NCI-H1417 (cell line): ENCODE measurements at regions not wholly inside any gene's neighbourhood (a gene's known extent, or its start where the extent isn't known, plus 50 kb on each side); places are given as distances from the start of the nearest gene placed in this dataset.

ENCODE experiments used
- DNase-seq, 3 experiments: peaks; one replicate each; lab custom pipeline; 2025; lab: John Stamatoyannopoulos, UW

DNA sequence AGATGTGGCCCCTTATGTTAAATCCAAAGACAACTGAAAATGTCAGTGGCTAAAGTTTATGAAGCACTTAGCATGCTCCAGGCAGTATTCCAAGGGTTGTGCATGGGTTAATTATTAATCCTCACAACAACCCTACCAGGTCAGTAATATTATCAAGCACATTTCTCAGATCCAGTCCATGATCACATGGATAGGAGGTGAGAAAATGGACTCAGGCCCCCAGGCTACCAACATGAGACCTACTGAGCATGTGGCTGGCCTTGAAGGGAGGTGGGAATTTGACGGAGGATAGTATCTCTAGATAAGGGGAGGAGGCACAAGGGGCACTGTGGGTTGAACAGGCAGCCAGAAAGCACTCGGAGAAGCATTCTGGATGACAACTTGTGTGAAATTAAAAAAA is 412.0 kb downstream of the MEIS1 start:
- no peak for DNase-seq

DNA sequence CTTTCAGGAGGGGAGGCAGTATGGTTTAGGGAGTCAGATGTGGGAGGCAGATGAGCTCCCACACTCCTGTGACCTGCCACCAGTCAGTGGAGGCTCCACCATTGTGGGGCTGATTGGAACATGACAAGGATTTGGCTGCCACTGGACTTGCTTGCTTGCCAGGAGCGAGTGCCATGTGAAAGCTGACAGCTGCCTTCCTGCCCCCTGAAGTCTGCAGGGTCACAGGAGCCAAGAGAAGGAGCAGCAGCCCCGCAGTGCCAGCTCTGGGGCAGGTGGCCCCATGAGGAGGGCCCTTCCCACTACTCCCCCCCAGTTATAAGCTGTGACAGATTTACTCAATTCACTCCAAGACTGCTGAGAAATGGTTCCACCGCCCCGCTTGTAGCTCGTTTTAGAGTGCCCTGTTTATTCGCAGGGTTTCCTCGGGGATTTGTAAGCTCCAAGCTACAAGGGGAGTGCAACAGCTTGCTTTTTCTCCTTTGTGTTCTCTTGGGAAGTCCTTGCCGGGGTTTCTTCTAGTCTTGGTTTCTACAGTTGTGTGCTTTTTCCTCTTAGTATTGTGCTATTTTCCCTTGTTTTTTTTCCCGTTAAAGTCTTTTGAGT is 414.3 kb downstream of the MEIS1 start:
- DNase-seq = no peak

DNA sequence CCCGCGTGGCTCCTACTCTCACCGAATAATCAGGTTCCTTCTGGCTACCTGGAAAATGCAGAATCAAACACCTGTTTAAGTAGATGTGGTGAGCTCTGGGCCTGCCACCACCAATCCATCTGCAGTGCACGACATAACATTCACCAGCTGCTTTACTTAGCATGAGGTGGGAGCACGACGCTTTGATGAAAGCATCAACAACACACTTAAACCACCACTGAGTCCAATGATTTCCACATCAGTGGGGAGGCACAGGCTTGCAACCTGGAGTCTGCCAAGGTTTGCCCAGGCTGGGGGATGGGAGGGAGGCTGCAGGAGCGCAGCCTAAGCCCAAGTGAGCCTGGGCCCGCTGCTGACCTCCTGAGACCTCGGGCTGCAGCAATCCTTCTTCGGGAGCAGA is 415.5 kb downstream of the MEIS1 start:
- DNase-seq = peak in 1 of 3 experiments; percentile 12

DNA sequence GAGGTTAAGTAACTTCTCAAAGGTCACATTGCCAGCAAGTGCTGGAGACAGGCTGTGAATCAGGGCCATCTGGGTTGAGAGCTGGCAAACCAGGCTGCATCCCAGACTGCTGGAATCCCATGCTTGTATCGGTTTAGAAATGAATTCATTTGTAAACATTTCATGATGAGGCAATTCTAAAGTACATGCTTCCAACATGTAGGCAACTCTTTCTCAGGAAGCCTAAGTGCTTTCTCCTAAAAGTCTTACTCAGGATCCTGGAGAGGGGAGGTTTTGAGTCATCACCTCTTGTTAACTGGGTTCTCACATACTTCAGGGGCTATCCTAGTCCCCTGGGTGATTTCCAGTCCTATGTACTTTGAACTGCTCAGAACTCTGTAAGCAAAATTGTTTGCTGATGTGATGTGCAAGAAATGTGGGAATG is 416.5 kb downstream of the MEIS1 start:
- no peak for DNase-seq

DNA sequence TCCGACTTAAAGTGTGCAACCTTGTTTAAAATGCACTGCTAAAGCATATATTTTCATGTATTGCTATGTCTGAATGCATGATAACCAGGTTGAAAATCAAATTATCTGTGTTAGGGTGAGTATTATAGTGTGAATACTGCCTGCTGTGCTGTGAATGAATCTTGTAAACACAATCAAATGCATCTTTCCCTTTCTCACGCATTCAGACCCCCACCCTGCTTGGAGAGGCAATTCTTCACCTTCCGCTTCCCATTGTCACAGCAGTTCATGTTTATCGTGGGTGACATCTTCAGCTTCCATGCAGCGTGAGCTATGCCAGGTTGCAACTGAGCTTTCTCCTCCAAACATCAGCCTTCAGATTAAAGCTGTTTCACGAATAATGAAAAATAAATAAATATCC is 418.0 kb downstream of the MEIS1 start:
- peak in 1 of 3 experiments; percentile 33 for DNase-seq

DNA sequence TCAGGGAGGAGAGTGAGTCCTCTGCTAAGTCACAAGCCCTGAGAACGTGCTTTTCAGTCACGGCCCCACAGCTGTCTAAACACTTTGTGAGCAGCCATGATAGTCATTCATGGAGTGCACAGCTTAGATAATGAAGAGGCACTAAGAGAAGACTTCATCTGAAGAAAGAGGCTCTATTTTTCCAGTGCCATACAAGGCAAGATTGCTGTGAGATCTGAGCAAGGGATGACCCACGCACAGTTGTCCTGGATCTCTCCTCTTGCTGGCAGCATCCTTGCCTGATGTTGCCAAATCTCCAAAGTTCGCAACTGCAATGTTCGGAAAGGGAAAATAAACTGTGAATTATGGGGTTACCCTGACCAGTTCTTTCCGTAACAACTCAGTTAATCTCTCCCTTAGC is 418.7 kb downstream of the MEIS1 start:
- no peak for DNase-seq

DNA sequence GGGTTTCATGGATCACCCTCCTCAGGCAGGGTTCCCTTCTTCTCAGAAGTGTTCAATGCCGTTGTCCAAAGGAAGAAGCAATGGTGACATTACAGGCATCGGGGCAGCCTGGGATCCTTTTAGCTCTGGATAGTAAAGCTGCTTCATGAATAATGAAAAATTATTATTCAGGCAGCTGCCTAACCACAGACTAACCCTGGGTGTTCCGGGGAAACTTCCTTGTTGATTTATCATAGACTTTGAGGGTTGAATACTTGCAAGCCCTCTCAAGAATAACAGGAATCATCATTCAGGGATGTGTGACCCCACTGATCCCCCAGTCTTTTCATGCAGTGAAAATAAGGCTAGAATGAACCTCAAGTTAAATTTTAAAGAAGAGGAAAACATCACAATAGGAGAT is 419.4 kb downstream of the MEIS1 start:
- DNase-seq = no peak

DNA sequence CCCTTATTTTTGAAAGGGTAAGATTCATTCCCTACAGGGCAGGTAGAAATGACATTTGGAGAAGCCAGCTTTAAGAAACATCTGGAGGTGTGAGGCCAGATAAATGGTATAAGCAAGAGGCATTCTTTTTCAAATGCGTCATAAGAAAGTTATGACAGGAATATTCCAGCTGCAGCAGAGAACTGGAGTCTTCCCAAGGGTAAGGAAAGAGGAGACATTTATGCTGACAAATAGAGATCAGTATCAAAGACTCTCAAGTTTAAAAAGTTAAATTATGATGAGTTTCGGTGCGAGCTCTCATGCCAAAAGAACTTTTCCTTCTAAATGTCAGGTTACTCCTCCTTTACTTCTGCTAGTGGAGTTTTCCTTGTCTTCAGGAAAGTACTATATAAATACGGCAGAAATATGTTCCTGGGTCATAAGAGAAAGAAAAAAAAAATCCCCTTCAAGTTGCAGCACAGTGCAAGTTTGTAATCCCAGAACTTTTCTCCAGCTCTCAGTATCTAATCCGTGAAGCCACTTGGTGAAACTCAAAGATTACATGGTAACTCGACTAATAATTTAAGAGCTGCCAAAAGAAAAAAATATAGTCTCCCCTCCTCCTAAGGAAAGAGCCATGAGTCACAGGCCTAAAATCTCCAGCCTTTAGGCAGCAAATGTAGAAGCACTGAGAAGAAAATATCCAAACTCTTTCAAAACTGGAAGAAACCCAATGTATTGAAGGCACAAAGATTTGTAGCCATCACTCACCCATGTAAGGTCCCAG is 428.1 kb downstream of the MEIS1 start:
- DNase-seq = no peak

DNA sequence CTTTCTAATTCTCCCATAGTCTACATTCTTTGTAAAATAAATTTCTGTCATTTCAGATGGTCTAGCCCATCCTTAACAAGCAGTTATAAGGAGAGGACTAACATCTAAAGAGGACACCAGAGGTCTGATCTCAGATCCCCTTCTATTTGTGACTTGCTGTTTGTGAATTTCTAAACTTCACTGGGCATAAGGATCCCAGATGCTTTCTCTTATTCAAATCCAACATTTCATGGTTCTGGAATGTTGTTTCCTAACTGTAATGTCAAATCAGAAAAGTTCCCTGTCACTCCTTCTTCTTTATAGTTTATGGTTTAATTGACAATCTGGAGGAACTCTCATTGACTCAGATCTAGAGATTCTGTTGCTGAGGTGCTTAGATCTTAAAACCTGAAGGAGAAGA is 430.2 kb downstream of the MEIS1 start:
- DNase-seq = no peak

DNA sequence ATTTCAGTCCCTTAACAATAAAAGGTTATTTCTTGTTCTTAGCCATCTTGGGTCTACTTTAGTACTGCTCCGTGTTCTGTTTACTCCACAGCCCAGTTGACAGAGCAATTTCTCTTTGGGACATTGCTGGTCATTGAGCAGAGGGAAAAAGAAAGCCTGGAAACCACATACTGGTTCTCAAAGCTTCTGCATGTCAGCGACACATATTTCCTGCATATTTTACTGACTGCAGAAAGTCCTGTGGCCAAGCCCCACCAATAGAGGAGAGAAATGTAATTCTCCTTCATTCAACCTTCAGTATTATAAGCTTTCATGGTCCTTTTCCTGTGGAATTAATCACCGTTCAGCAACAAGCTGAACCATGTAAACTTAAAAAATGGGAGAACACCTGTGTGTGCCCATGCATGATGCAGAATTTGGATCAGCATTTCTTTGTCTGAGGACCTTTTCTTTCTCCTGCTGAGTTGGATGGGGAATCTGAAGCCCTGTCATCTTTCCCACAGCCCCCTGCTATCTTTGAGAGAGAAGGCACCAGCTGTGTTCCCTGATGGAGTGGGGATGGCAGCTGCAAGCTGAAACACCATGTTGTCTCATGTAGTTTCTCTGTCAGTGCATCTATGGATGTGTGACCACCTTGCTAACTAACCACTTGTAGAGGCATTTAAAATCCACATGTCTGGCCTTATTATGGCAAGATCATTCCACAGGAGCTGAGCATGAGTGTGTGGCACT is 431.6 kb downstream of the MEIS1 start:
- DNase-seq = peak in 1 of 3 experiments; percentile 36

DNA sequence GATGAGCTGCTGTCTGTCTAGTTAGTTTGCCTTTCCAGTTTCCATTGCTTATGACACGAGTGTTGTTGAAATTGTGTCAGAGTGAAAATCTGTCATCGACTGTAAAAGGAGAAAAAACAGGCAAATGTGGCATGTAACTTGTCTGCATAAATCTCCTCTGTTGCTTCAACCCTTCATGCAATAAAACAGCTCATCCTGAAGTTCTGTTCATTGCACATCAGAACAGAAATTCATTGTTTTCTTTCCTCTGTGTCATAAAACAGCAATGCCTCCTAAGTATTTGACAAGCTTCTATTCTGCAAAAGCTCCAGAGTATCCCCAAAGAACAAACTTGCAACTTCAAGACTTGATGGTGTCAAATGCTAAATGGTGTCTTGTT is 432.1 kb downstream of the MEIS1 start:
- DNase-seq = no peak

DNA sequence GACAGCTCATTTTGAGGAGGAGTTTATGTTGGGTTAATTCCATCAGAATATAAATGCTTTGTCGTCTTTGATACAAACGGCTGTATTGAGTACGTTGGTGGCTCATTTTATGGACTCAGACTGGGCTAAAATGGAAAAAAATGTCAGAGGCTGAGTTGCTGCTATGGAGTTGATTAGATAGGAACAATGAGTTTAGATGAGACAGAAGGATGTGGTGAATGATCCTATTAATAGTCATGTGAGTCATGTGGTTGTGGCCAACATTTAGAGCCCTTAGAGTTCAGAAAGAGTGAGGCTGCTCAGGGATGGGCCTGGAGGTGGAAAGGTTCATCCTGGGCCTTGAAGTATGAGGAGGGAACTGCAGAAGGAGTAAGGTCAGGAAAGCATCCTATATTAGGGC is 434.2 kb downstream of the MEIS1 start:
- DNase-seq = no peak

DNA sequence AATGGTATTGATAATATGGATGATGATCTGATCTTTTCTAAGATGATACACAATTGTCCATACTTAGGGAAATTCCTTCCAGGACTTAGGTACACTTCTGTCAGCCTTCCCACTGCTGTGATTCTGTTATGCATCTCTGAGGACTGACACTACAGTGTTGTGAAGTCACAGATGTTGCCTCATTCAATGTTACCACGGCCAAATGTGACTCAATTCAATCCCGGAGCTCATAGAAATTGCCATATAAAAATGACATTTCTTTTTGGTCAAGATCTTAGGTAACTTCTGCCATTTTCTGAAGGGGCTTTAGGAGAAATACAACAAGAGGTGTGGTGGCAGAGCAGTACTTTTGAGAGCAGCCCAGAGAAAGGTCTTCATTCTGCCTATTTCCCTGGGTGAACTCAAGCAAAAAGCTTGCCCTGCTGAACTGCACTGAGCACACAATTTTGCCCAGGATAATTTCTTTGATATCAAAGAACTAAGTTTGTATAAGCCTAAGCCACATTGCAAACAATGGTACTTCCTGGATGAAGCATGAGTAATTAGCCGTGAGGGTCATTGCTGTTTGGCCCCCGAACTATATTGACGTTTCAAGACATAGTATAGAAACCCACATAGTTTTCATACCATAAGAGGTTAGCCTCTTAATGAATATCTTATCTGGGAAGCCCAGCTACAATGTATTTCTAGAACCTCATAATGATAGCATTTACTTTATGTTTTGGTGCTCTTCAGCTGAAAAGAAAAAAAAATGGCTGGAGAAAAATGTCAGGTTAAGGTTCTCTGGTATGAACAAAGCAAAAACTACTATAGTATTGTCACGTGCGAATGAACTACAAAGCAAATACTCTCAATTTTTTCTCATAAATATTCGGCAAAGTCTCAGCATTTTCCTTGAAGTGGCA is 437.4 kb downstream of the MEIS1 start:
- DNase-seq = no peak

DNA sequence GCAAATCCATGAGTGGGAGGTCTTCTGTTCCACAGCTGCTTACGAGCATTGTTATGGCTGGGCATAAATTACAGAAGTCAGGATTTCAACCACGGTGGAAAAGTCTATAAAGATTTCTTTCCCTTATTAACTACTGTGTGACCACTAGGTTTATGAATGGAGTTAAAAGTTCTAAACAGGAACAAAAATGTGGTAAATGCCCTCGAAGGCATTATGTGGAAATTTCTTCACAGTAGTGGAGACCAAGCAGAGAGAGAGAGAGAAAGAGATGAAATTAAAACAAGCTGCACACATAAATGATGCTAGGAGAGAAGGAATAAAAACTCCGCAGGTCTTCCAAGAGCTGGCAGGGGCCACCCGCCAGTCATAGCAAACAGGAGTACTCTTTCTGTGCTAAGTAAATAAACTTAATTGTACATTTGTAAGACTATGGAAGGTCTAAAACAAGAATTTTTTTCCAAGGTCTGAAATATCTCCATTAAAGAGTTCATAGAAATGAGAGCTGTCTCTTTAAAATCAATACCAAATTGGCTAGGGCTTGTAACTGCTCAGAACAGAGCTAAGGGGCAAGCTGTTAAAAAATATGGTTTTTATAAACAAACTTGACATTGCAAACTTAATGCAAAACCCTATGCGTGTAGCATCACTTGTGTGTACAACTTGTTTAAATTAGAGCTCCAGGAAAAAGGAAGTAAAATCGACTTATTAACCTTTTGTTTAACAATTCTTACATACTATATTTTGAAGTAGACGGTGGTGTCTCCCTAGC is 438.2 kb downstream of the MEIS1 start:
- peak in 2 of 3 experiments; percentile 56 to 66 for DNase-seq

DNA sequence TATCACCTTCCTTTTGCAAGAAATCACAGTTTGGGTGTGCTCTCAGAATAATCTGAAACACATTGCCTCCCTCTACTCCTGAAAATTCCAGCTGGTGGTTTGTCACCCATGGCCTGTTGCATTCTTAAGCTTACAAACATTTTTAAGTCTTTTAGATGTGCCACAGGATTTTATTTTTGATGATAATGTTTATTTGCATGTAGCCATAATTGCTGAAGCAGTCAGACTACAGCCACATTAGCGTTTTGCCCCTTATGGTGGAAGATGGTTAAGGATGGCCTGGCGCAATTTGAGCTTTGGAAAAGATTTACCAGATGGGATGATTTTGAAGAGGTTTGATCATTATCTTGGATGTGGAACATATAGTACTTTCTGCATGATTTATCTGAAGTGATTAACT is 439.5 kb downstream of the MEIS1 start:
- DNase-seq = no peak

DNA sequence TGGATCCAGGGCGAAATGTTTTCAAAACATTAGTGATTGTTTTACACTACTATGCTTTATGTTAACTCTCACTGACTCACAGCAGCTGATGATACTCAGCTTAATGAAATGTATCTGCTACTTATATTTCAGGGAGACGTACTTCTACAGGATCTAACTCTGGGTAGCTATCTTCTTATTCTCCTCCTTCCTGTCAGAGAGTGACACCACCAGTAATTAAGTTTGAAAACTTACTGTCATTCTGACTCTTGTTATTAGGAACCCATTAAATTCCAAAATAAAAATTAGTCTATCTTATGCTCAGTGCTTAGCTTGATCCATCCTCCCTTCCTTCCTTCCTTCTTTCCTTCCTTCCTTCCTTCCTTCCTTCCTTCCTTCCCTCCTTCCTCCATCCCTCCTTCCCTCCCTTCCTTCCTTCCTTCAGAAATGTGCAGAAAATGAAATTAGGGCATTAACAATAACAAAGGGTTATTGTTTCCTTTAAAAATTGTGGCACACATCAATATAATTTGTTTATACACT is 441.1 kb downstream of the MEIS1 start:
- no peak for DNase-seq

DNA sequence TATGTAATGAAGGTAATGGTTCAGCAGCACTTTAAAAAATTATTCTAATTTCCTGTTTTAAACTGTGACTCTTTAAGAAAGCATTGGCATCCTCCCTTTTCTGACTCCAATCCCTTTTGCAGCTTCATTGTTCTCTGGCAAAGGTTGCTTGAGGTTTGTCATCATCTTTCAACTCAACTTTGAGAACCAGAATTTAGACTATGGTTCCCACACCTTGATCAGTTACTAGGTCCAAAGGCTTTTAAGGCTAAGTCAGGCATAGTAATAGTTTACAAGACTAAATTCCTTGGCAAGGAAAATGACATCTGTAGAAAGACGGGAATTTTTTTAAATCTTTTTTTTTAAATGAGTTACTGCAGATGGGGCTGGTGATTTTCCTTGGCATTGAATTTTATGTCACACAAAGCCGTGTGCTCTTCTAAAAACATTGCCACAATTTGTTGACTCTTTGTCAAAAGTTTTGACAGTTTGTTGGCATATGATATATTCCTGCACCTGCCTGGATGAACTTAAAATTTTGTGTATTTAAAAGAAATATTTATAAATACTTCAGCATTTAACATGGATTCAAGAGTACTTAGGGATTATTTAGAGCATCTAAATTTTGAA is 451.0 kb downstream of the MEIS1 start:
- no peak for DNase-seq

DNA sequence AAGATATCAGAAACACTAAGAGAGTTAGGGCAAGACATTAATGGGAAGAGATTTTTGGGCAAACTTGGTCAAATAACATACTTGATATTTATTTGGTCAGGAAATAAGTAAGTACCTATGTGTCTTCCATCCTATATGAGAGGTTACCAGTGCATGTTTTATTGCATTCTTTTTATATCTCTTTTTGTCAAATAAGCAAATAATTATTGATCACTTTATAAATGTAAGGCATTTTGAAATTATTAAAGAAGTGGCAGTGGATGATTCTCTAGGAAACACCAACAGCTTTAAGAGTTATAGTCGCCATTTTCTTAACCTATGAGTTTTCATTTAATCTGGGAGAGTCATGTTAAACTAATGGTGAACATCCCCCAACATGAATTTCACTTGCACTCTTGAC is 453.3 kb downstream of the MEIS1 start:
- no peak for DNase-seq

DNA sequence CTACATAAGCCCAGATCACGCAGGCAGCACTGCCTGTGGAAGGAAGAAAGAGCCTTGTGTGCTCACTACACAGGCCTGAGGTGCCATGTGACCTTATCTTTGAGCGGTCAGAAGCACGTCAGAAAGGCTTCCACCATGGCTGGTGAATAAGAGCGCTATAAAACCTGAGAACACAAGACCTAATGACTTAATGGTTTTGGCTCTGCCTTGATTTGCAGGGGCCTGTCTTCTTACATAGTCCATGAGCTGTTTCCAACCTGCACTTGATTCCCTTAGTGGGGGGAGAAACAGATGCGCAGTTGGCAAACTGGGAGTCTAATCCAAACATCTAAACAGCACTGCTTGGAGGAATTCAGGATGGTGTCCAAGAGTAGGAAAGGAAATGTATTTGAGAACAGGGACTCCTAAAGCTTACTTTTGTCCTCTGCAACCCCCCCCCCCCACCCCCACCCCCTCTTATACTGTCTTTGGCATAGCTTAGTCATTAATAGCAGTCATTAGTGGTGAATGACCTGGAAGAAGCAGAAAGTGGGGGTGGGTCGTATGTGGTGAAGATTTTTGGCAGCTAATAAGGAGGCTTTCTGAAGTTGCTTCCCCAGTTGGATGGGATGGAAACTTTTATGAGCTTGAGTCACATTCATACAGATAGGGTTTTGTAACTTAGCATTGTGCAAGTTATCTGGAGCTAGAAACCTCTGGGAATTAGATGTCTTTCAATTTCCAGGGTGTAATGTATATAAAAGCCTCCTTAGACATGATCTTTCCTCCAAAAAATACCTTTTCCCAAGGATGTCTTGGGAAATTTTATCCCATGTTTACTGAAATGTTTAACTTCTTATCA is 454.1 kb downstream of the MEIS1 start:
- DNase-seq = no peak

DNA sequence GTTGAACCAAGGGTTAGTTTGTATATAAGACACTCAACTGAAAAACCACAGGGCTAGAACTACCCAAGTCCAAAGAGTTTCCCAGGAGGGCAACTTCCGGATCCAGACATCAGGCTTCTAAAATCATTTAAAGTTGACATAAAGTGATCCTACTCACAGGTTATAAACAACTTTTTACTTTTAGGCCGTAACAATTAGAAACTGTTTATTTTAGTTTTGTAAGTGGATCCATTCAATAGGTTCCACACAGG is 454.6 kb downstream of the MEIS1 start:
- no peak for DNase-seq
